KOPT-K1 (cell line): ENCODE measurements at regions not wholly inside any gene's neighbourhood (a gene's known extent, or its start where the extent isn't known, plus 50 kb on each side); places are given as distances from the start of the nearest gene placed in this dataset.

ENCODE experiments used
- H3K27ac ChIP-seq: fragments of 200-600 bp; sonication (generic); 2 replicates; pipeline ENCODE4 v1.5.1; 2016; ENCODE audit warnings: antibody characterized with exemption, mild to moderate bottlenecking, low read depth, low read length; ENCODE audit not compliant: poor library complexity, severe bottlenecking
- H3K36me3 ChIP-seq: fragments of 200-600 bp; sonication (generic); 2 replicates; pipeline ENCODE4 v1.5.1; 2017; ENCODE audit warnings: antibody characterized with exemption, mild to moderate bottlenecking, low read length, moderate library complexity; ENCODE audit not compliant: insufficient read depth
- H3K9me3 ChIP-seq: fragments of 200-600 bp; sonication (generic); 2 replicates; pipeline ENCODE4 v1.5.1; 2017; ENCODE audit warnings: antibody characterized with exemption, low read length, mild to moderate bottlenecking; ENCODE audit not compliant: insufficient read depth, poor library complexity, severe bottlenecking

GRCh38 chr3:15955968-15956367 lies 158.2 kb upstream of the ANKRD28 start:
- no peaks in the 10 kb centered on the region for H3K36me3 ChIP-seq
- no peaks in the 10 kb centered on the region for H3K9me3 ChIP-seq
- H3K27ac ChIP-seq = no peak overlapping the region

- no peaks in the 10 kb centered on the region for H3K36me3 ChIP-seq
- H3K9me3 ChIP-seq = no peaks in the 10 kb centered on the region
- no peak overlapping the region for H3K27ac ChIP-seq
These were observed 161.1 kb upstream of the ANKRD28 start for GRCh38 chr3:15958692-15959433.

- Histone ChIP-seq H3K9me3 (no peaks in the 10 kb centered on the region), H3K27ac (no peak overlapping the region), H3K36me3 (no peaks in the 10 kb centered on the region)
These were observed 161.6 kb upstream of the ANKRD28 start for GRCh38 chr3:15959434-15959811.

GRCh38 chr3:15964605-15965442 lies 167.0 kb upstream of the ANKRD28 start:
- Histone ChIP-seq H3K27ac (no peak overlapping the region), H3K9me3 (no peaks in the 10 kb centered on the region), H3K36me3 (no peaks in the 10 kb centered on the region)

- Histone ChIP-seq H3K9me3 (no peaks in the 10 kb centered on the region), H3K27ac (no peak overlapping the region)
These were observed 169.8 kb upstream of the ANKRD28 start for GRCh38 chr3:15967577-15967976.

GRCh38 chr3:15969874-15970640 lies 172.3 kb upstream of the ANKRD28 start:
- no peaks in the 10 kb centered on the region for H3K36me3 ChIP-seq
- H3K9me3 ChIP-seq = no peaks in the 10 kb centered on the region
- H3K27ac ChIP-seq = no peak overlapping the region

More at GRCh38 chr3:15967577-15967976, 169.8 kb upstream of the ANKRD28 start:
- no peaks in the 10 kb centered on the region for H3K36me3 ChIP-seq

GRCh38 chr3:15973414-15973813 lies 175.6 kb upstream of the ANKRD28 start:
- Histone ChIP-seq H3K27ac (no peak overlapping the region), H3K9me3 (no peaks in the 10 kb centered on the region)

GRCh38 chr3:15973940-15974339 lies 176.2 kb upstream of the ANKRD28 start:
- H3K27ac ChIP-seq = no peak overlapping the region
- no peaks in the 10 kb centered on the region for H3K36me3 ChIP-seq
- H3K9me3 ChIP-seq = no peaks in the 10 kb centered on the region

More at GRCh38 chr3:15973414-15973813, 175.6 kb upstream of the ANKRD28 start:
- no peaks in the 10 kb centered on the region for H3K36me3 ChIP-seq

- no peaks in the 10 kb centered on the region for H3K9me3 ChIP-seq
- H3K27ac ChIP-seq = no peak overlapping the region
- no peaks in the 10 kb centered on the region for H3K36me3 ChIP-seq
These were observed 176.9 kb upstream of the ANKRD28 start for GRCh38 chr3:15974647-15975046.

GRCh38 chr3:15976524-15976923 lies 178.7 kb upstream of the ANKRD28 start:
- Histone ChIP-seq H3K27ac (no peak overlapping the region), H3K36me3 (no peaks in the 10 kb centered on the region), H3K9me3 (no peaks in the 10 kb centered on the region)

GRCh38 chr3:15977090-15977489 lies 179.3 kb upstream of the ANKRD28 start:
- Histone ChIP-seq H3K9me3 (no peaks in the 10 kb centered on the region), H3K27ac (no peak overlapping the region), H3K36me3 (no peaks in the 10 kb centered on the region)

GRCh38 chr3:15977598-15978232 lies 179.9 kb upstream of the ANKRD28 start:
- Histone ChIP-seq H3K27ac (no peak overlapping the region), H3K9me3 (no peaks in the 10 kb centered on the region)

GRCh38 chr3:15978801-15979200 lies 181.0 kb upstream of the ANKRD28 start:
- no peak overlapping the region for H3K27ac ChIP-seq

More at GRCh38 chr3:15977598-15978232, 179.9 kb upstream of the ANKRD28 start:
- no peaks in the 10 kb centered on the region for H3K36me3 ChIP-seq

GRCh38 chr3:15979495-15979894 lies 181.7 kb upstream of the ANKRD28 start:
- Histone ChIP-seq H3K27ac (no peak overlapping the region), H3K36me3 (no peaks in the 10 kb centered on the region), H3K9me3 (no peaks in the 10 kb centered on the region)

More at GRCh38 chr3:15978801-15979200, 181.0 kb upstream of the ANKRD28 start:
- Histone ChIP-seq H3K36me3 (no peaks in the 10 kb centered on the region), H3K9me3 (no peaks in the 10 kb centered on the region)
